ENCODE measurements at regions not wholly inside any gene's neighbourhood (a gene's known extent, or its start where the extent isn't known, plus 50 kb on each side); places are given as distances from the start of the nearest gene placed in this dataset.

- no peak for TF ChIP-seq ZNF837 (tag by site-specific recombination; IDR thresholded peaks at IDR 0.05)
- no peak for TF ChIP-seq CTCF (tag by site-specific recombination; IDR thresholded peaks at IDR 0.05)
- no peak for TF ChIP-seq ZNF610 (tag by site-specific recombination; IDR thresholded peaks at IDR 0.05; ENCODE audit: borderline replicate concordance)
Measured at GRCh38 chr5:136811551-136811950, 446.2 kb upstream of the TRPC7 start.

Data from HEK293 (cell line).